IMR-90 (cell line): ENCODE measurements at regions not wholly inside any gene's neighbourhood (a gene's known extent, or its start where the extent isn't known, plus 50 kb on each side); places are given as distances from the start of the nearest gene placed in this dataset.

Source experiments
- BHLHE40 ChIP-seq: fragments of 150-350 bp; IDR thresholded peaks from 2 replicates; pipeline ENCODE4 v1.6.1; 2016; ENCODE audit warnings: mild to moderate bottlenecking, low read depth, low read length
- CEBPB ChIP-seq: IDR thresholded peaks from 2 replicates; pipeline ENCODE4 v1.6.1; 2012; ENCODE audit warnings: low read depth, low read length, improper control_type of control experiment
- FOS ChIP-seq: fragments of 150-350 bp; IDR thresholded peaks from 2 replicates; pipeline ENCODE4 v1.6.1; 2016; ENCODE audit warnings: low read depth, low read length
- MAFK ChIP-seq: IDR thresholded peaks from 2 replicates; pipeline ENCODE4 v1.6.1; 2012; ENCODE audit warnings: low read depth, low read length, improper control_type of control experiment
- MXI1 ChIP-seq: IDR thresholded peaks from 2 replicates; pipeline ENCODE4 v1.6.1; 2012; ENCODE audit warnings: low read depth, mild to moderate bottlenecking, low read length, moderate library complexity, borderline replicate concordance
- NFE2L2 ChIP-seq: fragments of 150-350 bp; IDR thresholded peaks from 2 replicates; pipeline ENCODE4 v1.6.1; 2016; ENCODE audit warnings: low read depth, mild to moderate bottlenecking, low read length
- POLR2A ChIP-seq: IDR thresholded peaks from 2 replicates; pipeline ENCODE4 v1.6.1; 2012; ENCODE audit warnings: mild to moderate bottlenecking, low read depth, low read length
- RAD21 ChIP-seq: IDR thresholded peaks from 2 replicates; pipeline ENCODE4 v1.6.1; 2012; ENCODE audit warnings: low read length, improper control_type of control experiment
- RCOR1 ChIP-seq: IDR thresholded peaks from 2 replicates; pipeline ENCODE4 v1.6.1; 2012; ENCODE audit warnings: mild to moderate bottlenecking, low read length, improper control_type of control experiment; ENCODE audit not compliant: insufficient replicate concordance
- SMC3 ChIP-seq: fragments of 150-350 bp; IDR thresholded peaks from 2 replicates; pipeline ENCODE4 v1.6.1; 2016; ENCODE audit warnings: low read depth, mild to moderate bottlenecking, antibody characterized with exemption, low read length, moderate library complexity
- TF ChIP-seq, protein P1 (sequence below): conservative IDR thresholded peaks from 2 replicates; pipeline ENCODE4 v1.5.1; 2012; ENCODE audit warnings: mild to moderate bottlenecking, low read depth, low read length, improper control_type of control experiment
- TF ChIP-seq, protein P2 (sequence below): fragments of 150-350 bp; IDR thresholded peaks from 2 replicates; pipeline ENCODE4 v1.6.1; 2016; ENCODE audit warnings: low read depth, mild to moderate bottlenecking, low read length, moderate library complexity, borderline replicate concordance
- TF ChIP-seq, protein P3 (sequence below): fragments of 150-350 bp; IDR thresholded peaks from 2 replicates; pipeline ENCODE4 v1.6.1; 2017; ENCODE audit warnings: mild to moderate bottlenecking, antibody characterized with exemption, low read length, low read depth

DNA sequence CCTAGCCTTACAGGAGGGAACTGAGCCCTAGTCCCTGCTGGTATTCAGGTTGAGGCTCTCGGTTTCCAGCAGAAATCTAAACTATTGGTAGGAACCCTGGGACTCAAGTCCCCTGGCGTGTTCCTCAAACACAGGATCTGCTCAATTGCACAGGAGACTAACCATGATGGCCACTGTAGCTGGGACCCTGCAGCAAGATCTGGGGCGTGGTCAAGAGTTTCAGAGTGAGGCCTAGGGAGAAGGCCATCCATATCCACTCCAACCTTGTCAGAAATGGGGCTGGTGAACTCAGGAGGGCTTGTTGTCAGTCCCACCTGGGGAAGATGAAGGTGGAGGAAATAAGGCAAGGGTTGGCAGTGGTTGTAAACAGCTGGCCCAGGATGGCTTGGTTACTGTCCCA is 49.9 kb upstream of the PAX6 start:
- no peak for TF ChIP-seq MXI1
- TF ChIP-seq POLR2A = no peak
- TF ChIP-seq, protein P1, sequence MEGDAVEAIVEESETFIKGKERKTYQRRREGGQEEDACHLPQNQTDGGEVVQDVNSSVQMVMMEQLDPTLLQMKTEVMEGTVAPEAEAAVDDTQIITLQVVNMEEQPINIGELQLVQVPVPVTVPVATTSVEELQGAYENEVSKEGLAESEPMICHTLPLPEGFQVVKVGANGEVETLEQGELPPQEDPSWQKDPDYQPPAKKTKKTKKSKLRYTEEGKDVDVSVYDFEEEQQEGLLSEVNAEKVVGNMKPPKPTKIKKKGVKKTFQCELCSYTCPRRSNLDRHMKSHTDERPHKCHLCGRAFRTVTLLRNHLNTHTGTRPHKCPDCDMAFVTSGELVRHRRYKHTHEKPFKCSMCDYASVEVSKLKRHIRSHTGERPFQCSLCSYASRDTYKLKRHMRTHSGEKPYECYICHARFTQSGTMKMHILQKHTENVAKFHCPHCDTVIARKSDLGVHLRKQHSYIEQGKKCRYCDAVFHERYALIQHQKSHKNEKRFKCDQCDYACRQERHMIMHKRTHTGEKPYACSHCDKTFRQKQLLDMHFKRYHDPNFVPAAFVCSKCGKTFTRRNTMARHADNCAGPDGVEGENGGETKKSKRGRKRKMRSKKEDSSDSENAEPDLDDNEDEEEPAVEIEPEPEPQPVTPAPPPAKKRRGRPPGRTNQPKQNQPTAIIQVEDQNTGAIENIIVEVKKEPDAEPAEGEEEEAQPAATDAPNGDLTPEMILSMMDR = no peak
- TF ChIP-seq SMC3 = no peak
- TF ChIP-seq MAFK = no peak
- TF ChIP-seq RAD21 = no peak
- TF ChIP-seq FOS = no peak
- TF ChIP-seq, protein P2, sequence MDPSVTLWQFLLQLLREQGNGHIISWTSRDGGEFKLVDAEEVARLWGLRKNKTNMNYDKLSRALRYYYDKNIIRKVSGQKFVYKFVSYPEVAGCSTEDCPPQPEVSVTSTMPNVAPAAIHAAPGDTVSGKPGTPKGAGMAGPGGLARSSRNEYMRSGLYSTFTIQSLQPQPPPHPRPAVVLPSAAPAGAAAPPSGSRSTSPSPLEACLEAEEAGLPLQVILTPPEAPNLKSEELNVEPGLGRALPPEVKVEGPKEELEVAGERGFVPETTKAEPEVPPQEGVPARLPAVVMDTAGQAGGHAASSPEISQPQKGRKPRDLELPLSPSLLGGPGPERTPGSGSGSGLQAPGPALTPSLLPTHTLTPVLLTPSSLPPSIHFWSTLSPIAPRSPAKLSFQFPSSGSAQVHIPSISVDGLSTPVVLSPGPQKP = no peak
- no peak for TF ChIP-seq CEBPB
- TF ChIP-seq BHLHE40 = no peak
- no peak for TF ChIP-seq RCOR1
- TF ChIP-seq, protein P3, sequence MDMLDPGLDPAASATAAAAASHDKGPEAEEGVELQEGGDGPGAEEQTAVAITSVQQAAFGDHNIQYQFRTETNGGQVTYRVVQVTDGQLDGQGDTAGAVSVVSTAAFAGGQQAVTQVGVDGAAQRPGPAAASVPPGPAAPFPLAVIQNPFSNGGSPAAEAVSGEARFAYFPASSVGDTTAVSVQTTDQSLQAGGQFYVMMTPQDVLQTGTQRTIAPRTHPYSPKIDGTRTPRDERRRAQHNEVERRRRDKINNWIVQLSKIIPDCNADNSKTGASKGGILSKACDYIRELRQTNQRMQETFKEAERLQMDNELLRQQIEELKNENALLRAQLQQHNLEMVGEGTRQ = no peak
- no peak for TF ChIP-seq NFE2L2
